HG02943 (cell line): ENCODE measurements at regions not wholly inside any gene's neighbourhood (a gene's known extent, or its start where the extent isn't known, plus 50 kb on each side); places are given as distances from the start of the nearest gene placed in this dataset.

Experiments used
- ATAC-seq: cut with Tn5 transposase; IDR thresholded peaks from one replicate; pipeline ENCODE4 v1.9.1; 2021; ENCODE audit warnings: mild to moderate bottlenecking, low read depth, moderate library complexity; ENCODE audit not compliant: unreplicated experiment

GRCh38 chr12:41940571-41940970 is 204.1 kb downstream of the GXYLT1 start:
- ATAC-seq: no peak

- ATAC-seq: no peak
These were observed 208.3 kb downstream of the GXYLT1 start for GRCh38 chr12:41936333-41936732.

GRCh38 chr12:41935911-41936310 is 208.8 kb downstream of the GXYLT1 start:
- no peak for ATAC-seq

- peak; percentile 48 for ATAC-seq
These were observed 212.1 kb downstream of the GXYLT1 start for GRCh38 chr12:41932470-41932991.

GRCh38 chr12:41930866-41931437 is 213.7 kb downstream of the GXYLT1 start:
- ATAC-seq: no peak

GRCh38 chr12:41924111-41924510 is 220.6 kb downstream of the GXYLT1 start:
- ATAC-seq: no peak

- ATAC-seq: no peak
These were observed 221.3 kb downstream of the GXYLT1 start for GRCh38 chr12:41923351-41923750.

GRCh38 chr12:41920355-41920754 is 224.3 kb downstream of the GXYLT1 start:
- ATAC-seq: no peak

GRCh38 chr12:41919526-41920261 is 225.0 kb downstream of the GXYLT1 start:
- ATAC-seq: no peak

- no peak for ATAC-seq
These were observed 225.6 kb downstream of the GXYLT1 start for GRCh38 chr12:41919048-41919447.

- ATAC-seq: no peak
These were observed 226.7 kb downstream of the GXYLT1 start for GRCh38 chr12:41917938-41918341.

GRCh38 chr12:41917181-41917580 is 227.5 kb downstream of the GXYLT1 start:
- ATAC-seq: no peak

GRCh38 chr12:41910578-41911320 is 233.9 kb downstream of the GXYLT1 start:
- no peak for ATAC-seq

- ATAC-seq: no peak
These were observed 236.5 kb downstream of the GXYLT1 start for GRCh38 chr12:41908206-41908605.

- ATAC-seq: no peak
These were observed 237.1 kb downstream of the GXYLT1 start for GRCh38 chr12:41907550-41907949.

- ATAC-seq: no peak
These were observed 237.7 kb downstream of the GXYLT1 start for GRCh38 chr12:41907021-41907420.

GRCh38 chr12:41905759-41906297 is 238.8 kb downstream of the GXYLT1 start:
- ATAC-seq: no peak

GRCh38 chr12:41905073-41905758 is 239.5 kb downstream of the GXYLT1 start:
- no peak for ATAC-seq

- ATAC-seq: no peak
These were observed 240.6 kb downstream of the GXYLT1 start for GRCh38 chr12:41904041-41904440.

- no peak for ATAC-seq
These were observed 241.5 kb downstream of the GXYLT1 start for GRCh38 chr12:41903014-41903708.
